Transverse colon (tissue), 4 donors: ENCODE measurements at regions not wholly inside any gene's neighbourhood (a gene's known extent, or its start where the extent isn't known, plus 50 kb on each side); places are given as distances from the start of the nearest gene placed in this dataset.

Experiments used
- DNase-seq: peaks from one replicate; pipeline ENCODE4 v3.0.0-alpha.2; 2019
- H3K27ac ChIP-seq, 4 donors: fragments of 200-600 bp; sonication (generic); 2 replicates each; pipeline ENCODE4 v1.5.1; 2016 to 2018; ENCODE audit warnings: inconsistent platforms in 4 of 4
- H3K27me3 ChIP-seq: fragments of 200-600 bp; sonication (generic); 2 replicates; pipeline ENCODE4 v1.5.1; 2017; ENCODE audit warnings: inconsistent platforms
- H3K36me3 ChIP-seq, 4 donors: fragments of 200-600 bp; sonication (generic); 2 replicates each; pipeline ENCODE4 v1.5.1; 2017 to 2019; ENCODE audit warnings: inconsistent platforms in 4 of 4
- H3K4me1 ChIP-seq, 4 donors: fragments of 200-600 bp; sonication (generic); 2 replicates each; pipeline ENCODE4 v1.5.1; 2017 to 2020; ENCODE audit warnings: inconsistent platforms in 4 of 4
- H3K4me3 ChIP-seq, 4 donors: fragments of 200-600 bp; sonication (generic); 1 replicate in 1 of 4; 2 replicates in 3 of 4; pipeline versions ENCODE4 v1.5.1 to v1.6.1; 2017 to 2019; ENCODE audit warnings: inconsistent platforms in 4 of 4
- H3K9me3 ChIP-seq, 2 donors: fragments of 200-600 bp; sonication (generic); 2 replicates each; pipeline ENCODE4 v1.5.1; 2017 to 2019; ENCODE audit warnings: inconsistent platforms in 2 of 2
- CTCF ChIP-seq, 5 experiments: fragments of 200-600 bp in 3 of 5; fragments of 450-650 bp in 2 of 5; sonication (generic) in 3 of 5; IDR thresholded peaks; 1 replicate in 2 of 5; 2 replicates in 3 of 5; pipeline ENCODE4 v1.5.1; 2016 to 2017; ENCODE audit warnings: antibody characterized with exemption in 5 of 5, inconsistent platforms in 3 of 5, mild to moderate bottlenecking in 2 of 5, moderate library complexity in 1 of 5
- EP300 ChIP-seq: sonication (generic); formaldehyde crosslinking; IDR thresholded peaks from one replicate; pipeline ENCODE4 v1.6.1; 2017; ENCODE audit warnings: antibody characterized with exemption, low read depth
- POLR2A ChIP-seq: fragments of 450-650 bp; IDR thresholded peaks from one replicate; pipeline ENCODE4 v1.6.1; 2016; ENCODE audit warnings: antibody characterized with exemption, mild to moderate bottlenecking, moderate library complexity
- POLR2AphosphoS5 ChIP-seq, 3 donors: sonication (generic); formaldehyde crosslinking; IDR thresholded peaks; one replicate each; pipeline ENCODE4 v1.6.1; 2016; ENCODE audit warnings: antibody characterized with exemption in 3 of 3
- WGBS, 2 donors: methylation state at CpG; one replicate each; pipeline ENCODE4 v1.1.5; 2018; ENCODE audit warnings: low coverage in 1 of 2; 5-methylcytosine and 5-hydroxymethylcytosine counted together
- in situ Hi-C, 4 donors: fragments of 200-750 bp; cut with MboI; loops; one replicate each; pipeline versions ENCODE4 v1.15.0 to v1.15.1; 2017; ENCODE audit warnings: low sequenced_read_pairs in 3 of 4, low pct_ligation_motif_present in 1 of 4, low pct_unique_long_range_greater_than_20kb in 1 of 4
- intact Hi-C: fragments of 100-400 bp; cut with DNase I; formaldehyde crosslinking; loops from one replicate; pipeline ENCODE4 v1.15.1; 2023; ENCODE audit warnings: low total_unique reads

- no peaks in the 10 kb centered on the region for H3K9me3 ChIP-seq
- no peak for TF ChIP-seq EP300
- no peak for TF ChIP-seq POLR2AphosphoS5 (IDR thresholded peaks at IDR 0.05)
- TF ChIP-seq CTCF (IDR thresholded peaks at IDR 0.05), result no peak
- no peak for TF ChIP-seq POLR2A
- intact Hi-C loops (no loop called here), in situ Hi-C loops (no loop called here)
- peaks cover 0 to 3% (median 0%) of the 10 kb centered on the region in 4 donors for H3K4me1 ChIP-seq
- no peaks in the 10 kb centered on the region for H3K36me3 ChIP-seq
- no peaks in the 10 kb centered on the region for H3K27me3 ChIP-seq
- H3K4me3 ChIP-seq, result no peak overlapping the region
- no peak for DNase-seq
- H3K27ac ChIP-seq, result no peak overlapping the region
- WGBS, 2 donors, result 48% methylated on average over 1 of the region's 1 CpG; no CpG with 5 or more reads in 1 of the 2 donors
Observed at GRCh38 chr11:91771961-91772360, 452.7 kb upstream of the FAT3 start.

- intact Hi-C loops, result no loop called here
- no peak overlapping the region for H3K4me3 ChIP-seq
- no peaks in the 10 kb centered on the region for H3K4me1 ChIP-seq
- no peak overlapping the region for H3K27ac ChIP-seq
- DNase-seq, result no peak
- H3K36me3 ChIP-seq, result no peaks in the 10 kb centered on the region
- in situ Hi-C loops, result no loop called here
- TF ChIP-seq CTCF (IDR thresholded peaks at IDR 0.05), result no peak
- TF ChIP-seq POLR2AphosphoS5 (IDR thresholded peaks at IDR 0.05), result no peak
- TF ChIP-seq POLR2A, result no peak
- no peak for TF ChIP-seq EP300
- H3K27me3 ChIP-seq, result no peaks in the 10 kb centered on the region
- H3K9me3 ChIP-seq, result no peaks in the 10 kb centered on the region
- 71 to 78% methylated on average over 1 of the region's 1 CpG for WGBS, 2 donors
Observed at GRCh38 chr11:91768783-91769182, 455.8 kb upstream of the FAT3 start.

- no peaks in the 10 kb centered on the region for H3K27me3 ChIP-seq
- no peak for DNase-seq
- H3K9me3 ChIP-seq, result no peaks in the 10 kb centered on the region
- H3K36me3 ChIP-seq, result no peaks in the 10 kb centered on the region
- intact Hi-C loops, result no loop called here
- H3K4me1 ChIP-seq, result no peaks in the 10 kb centered on the region
- no peak overlapping the region for H3K27ac ChIP-seq
- TF ChIP-seq POLR2AphosphoS5 (IDR thresholded peaks at IDR 0.05), result no peak
- TF ChIP-seq EP300, result no peak
- no peak for TF ChIP-seq CTCF (IDR thresholded peaks at IDR 0.05)
- TF ChIP-seq POLR2A, result no peak
- no peak overlapping the region for H3K4me3 ChIP-seq
- in situ Hi-C loops, result no loop called here
Observed at GRCh38 chr11:91763331-91763730, 461.3 kb upstream of the FAT3 start.

- DNase-seq, result no peak
- Histone ChIP-seq H3K36me3 (no peaks in the 10 kb centered on the region), H3K27me3 (no peaks in the 10 kb centered on the region), H3K9me3 (no peaks in the 10 kb centered on the region), H3K4me1 (no peaks in the 10 kb centered on the region), H3K27ac (no peak overlapping the region), H3K4me3 (no peak overlapping the region)
- 67 to 74% methylated on average over 3 of the region's 3 CpGs for WGBS, 2 donors
- intact Hi-C loops, result no loop called here
- in situ Hi-C loops, result no loop called here
- TF ChIP-seq POLR2A, result no peak
- TF ChIP-seq EP300, result no peak
- no peak for TF ChIP-seq POLR2AphosphoS5 (IDR thresholded peaks at IDR 0.05)
- TF ChIP-seq CTCF (IDR thresholded peaks at IDR 0.05), result no peak
Observed at GRCh38 chr11:91761406-91762025, 463.1 kb upstream of the FAT3 start.
